Esophagus squamous epithelium (tissue), 4 donors: ENCODE measurements at regions not wholly inside any gene's neighbourhood (a gene's known extent, or its start where the extent isn't known, plus 50 kb on each side); places are given as distances from the start of the nearest gene placed in this dataset.

Experiments used
- POLR2A ChIP-seq, 4 donors: fragments of 450-650 bp; IDR thresholded peaks; one replicate each; pipeline ENCODE4 v1.6.1; 2017; ENCODE audit warnings: antibody characterized with exemption in 4 of 4, mild to moderate bottlenecking in 4 of 4, moderate library complexity in 3 of 4
- TF ChIP-seq, protein P1 (sequence below), 6 experiments: fragments of 450-650 bp in 4 of 6; fragments of 200-600 bp in 2 of 6; sonication (generic) in 2 of 6; IDR thresholded peaks; one replicate each; pipeline ENCODE4 v1.5.1; 2016 to 2019; ENCODE audit warnings: antibody characterized with exemption in 6 of 6, mild to moderate bottlenecking in 4 of 6, moderate library complexity in 4 of 6

DNA sequence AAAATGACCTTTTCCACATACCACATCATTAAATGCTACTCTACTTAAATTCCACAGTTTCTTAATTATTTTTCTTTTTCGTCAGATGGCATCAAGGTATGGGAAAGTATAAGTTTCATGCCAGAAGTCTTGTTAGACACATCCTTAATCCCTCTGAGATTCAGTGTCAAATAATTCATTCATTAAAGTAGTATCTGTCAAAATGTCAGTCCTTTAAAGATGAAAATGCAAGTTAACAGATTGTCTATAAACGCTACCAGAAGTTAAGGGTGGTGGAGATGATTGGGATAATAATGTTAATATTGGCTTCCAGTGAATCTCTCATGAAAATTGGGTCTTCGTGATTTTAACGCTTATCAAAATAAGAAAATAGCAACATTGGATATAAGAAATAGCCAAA lies 504.2 kb upstream of the LINC00305 start:
- TF ChIP-seq, protein P1, sequence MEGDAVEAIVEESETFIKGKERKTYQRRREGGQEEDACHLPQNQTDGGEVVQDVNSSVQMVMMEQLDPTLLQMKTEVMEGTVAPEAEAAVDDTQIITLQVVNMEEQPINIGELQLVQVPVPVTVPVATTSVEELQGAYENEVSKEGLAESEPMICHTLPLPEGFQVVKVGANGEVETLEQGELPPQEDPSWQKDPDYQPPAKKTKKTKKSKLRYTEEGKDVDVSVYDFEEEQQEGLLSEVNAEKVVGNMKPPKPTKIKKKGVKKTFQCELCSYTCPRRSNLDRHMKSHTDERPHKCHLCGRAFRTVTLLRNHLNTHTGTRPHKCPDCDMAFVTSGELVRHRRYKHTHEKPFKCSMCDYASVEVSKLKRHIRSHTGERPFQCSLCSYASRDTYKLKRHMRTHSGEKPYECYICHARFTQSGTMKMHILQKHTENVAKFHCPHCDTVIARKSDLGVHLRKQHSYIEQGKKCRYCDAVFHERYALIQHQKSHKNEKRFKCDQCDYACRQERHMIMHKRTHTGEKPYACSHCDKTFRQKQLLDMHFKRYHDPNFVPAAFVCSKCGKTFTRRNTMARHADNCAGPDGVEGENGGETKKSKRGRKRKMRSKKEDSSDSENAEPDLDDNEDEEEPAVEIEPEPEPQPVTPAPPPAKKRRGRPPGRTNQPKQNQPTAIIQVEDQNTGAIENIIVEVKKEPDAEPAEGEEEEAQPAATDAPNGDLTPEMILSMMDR (IDR thresholded peaks at IDR 0.05), result no peak
- no peak for TF ChIP-seq POLR2A (IDR thresholded peaks at IDR 0.05)
